K562 (cell line): ENCODE measurements at regions not wholly inside any gene's neighbourhood (a gene's known extent, or its start where the extent isn't known, plus 50 kb on each side); places are given as distances from the start of the nearest gene placed in this dataset.

Experiments
- ATAC-seq: fragments of 200-7000 bp; cut with Tn5 transposase; 3 replicates; pipeline ENCODE4 v1.9.1; 2020; ENCODE audit warnings: moderate library complexity
- BruUV-seq: library from RNA; stranded (reverse); fragments of 400-500 nt; replicated peaks from 2 replicates; lab custom pipeline; 2021; lab: Mats Ljungman, UMichigan
- CTCF ChIA-PET: fragments of 300-600 bp; formaldehyde crosslinking; extraction: SDS; loops from one replicate; lab custom pipeline; 2021; ENCODE audit warnings: low intra/inter-chr PET ratio; lab: Yijun Ruan, JAX
- POLR2A ChIA-PET: fragments of 300-600, 350-650 bp; sonication (Branson Sonifier 250); formaldehyde crosslinking; extraction: SDS; loops from one replicate; lab custom pipeline; 2021; ENCODE audit warnings: antibody characterized with exemption, inconsistent platforms; lab: Yijun Ruan, JAX
- DNase-seq, 4 experiments: peaks; one replicate each; pipeline versions ENCODE4 v3.0.0 to v3.0.0-alpha.2; 2011 to 2018; ENCODE audit warnings: low spot score in 3 of 4, mixed read lengths in 3 of 4; ENCODE audit errors: extremely low read depth in 1 of 4
- FAIRE-seq: peaks from 2 replicates; lab custom pipeline; 2011; peaks lifted over from hg19 to GRCh38; lab: Jason Lieb, UNC
- H2AFZ ChIP-seq: 2 replicates; pipeline ENCODE4 v1.6.0; 2011; ENCODE audit warnings: low read depth, low read length, control low read depth, inconsistent platforms
- H3K27ac ChIP-seq: fragments of 200-600 bp; 3 replicates; pipeline ENCODE4 v1.8.0; 2011; ENCODE audit warnings: low read depth, mild to moderate bottlenecking, control low read depth, inconsistent platforms, low read length, moderate library complexity, mixed read lengths; ENCODE audit errors: extremely low read depth
- H3K27me3 ChIP-seq, 2 experiments: fragments of 300-600 bp in 1 of 2; 2 replicates in 1 of 2; 3 replicates in 1 of 2; pipeline versions ENCODE4 v1.6.0 to v1.8.0; 2011; ENCODE audit warnings: inconsistent platforms in 2 of 2, low read length in 2 of 2, mild to moderate bottlenecking in 1 of 2, mixed read lengths in 1 of 2, moderate library complexity in 1 of 2; ENCODE audit not compliant: control insufficient read depth in 2 of 2, insufficient read depth in 2 of 2
- H3K36me3 ChIP-seq: fragments of 300-600 bp; 3 replicates; pipeline ENCODE4 v1.8.0; 2011; ENCODE audit warnings: mild to moderate bottlenecking, low read length, inconsistent platforms; ENCODE audit not compliant: control insufficient read depth, insufficient read depth
- H3K4me1 ChIP-seq, 2 experiments: fragments of 200-600 bp in 1 of 2; replicated peaks in 1 of 2; 2 replicates in 1 of 2; 3 replicates in 1 of 2; pipeline versions ENCODE4 v1.5.1 to v1.8.0; 2011; ENCODE audit warnings: inconsistent platforms in 2 of 2, low read length in 2 of 2, mild to moderate bottlenecking in 1 of 2, mixed read lengths in 1 of 2, moderate library complexity in 1 of 2; ENCODE audit not compliant: control insufficient read depth in 2 of 2, insufficient read depth in 2 of 2
- H3K4me2 ChIP-seq: 2 replicates; pipeline ENCODE4 v1.6.1; 2011; ENCODE audit warnings: low read length, control low read depth, inconsistent platforms, mixed read lengths; ENCODE audit not compliant: insufficient read depth
- H3K4me3 ChIP-seq: fragments of 200-600 bp; sonication (generic), shearing (Covaris generic); 2 replicates; pipeline ENCODE4 v1.5.1; 2016; ENCODE audit warnings: control low read depth, inconsistent platforms
- H3K79me2 ChIP-seq: fragments of 200-600 bp; 3 replicates; pipeline ENCODE4 v1.8.0; 2011; ENCODE audit warnings: low read length, inconsistent platforms; ENCODE audit not compliant: control insufficient read depth, insufficient read depth
- H3K9ac ChIP-seq, 2 experiments: 2 replicates each; pipeline versions ENCODE4 v1.6.0 to v1.6.1; 2011; ENCODE audit warnings: low read depth in 2 of 2, low read length in 2 of 2, control low read depth in 1 of 2, inconsistent platforms in 1 of 2, mild to moderate bottlenecking in 1 of 2, mixed read lengths in 1 of 2; ENCODE audit not compliant: insufficient read depth in 1 of 2
- H3K9me1 ChIP-seq: one replicate; pipeline ENCODE4 v1.6.0; 2011; ENCODE audit warnings: inconsistent platforms, mild to moderate bottlenecking, low read length, moderate library complexity; ENCODE audit not compliant: control insufficient read depth, insufficient read depth
- H3K9me3 ChIP-seq: replicated peaks from 2 replicates; pipeline ENCODE4 v1.5.1; 2011; ENCODE audit warnings: low read depth, low read length, inconsistent platforms; ENCODE audit not compliant: control insufficient read depth, insufficient read depth
- H4K20me1 ChIP-seq: replicated peaks from 2 replicates; pipeline ENCODE4 v1.6.1; 2011; ENCODE audit warnings: low read length, inconsistent platforms, mixed read lengths; ENCODE audit not compliant: control insufficient read depth, insufficient read depth
- ASH1L ChIP-seq: fragments of 450-650 bp; IDR thresholded peaks from 2 replicates; pipeline ENCODE4 v1.6.1; 2018; ENCODE audit warnings: borderline replicate concordance, mild to moderate bottlenecking, low read depth; ENCODE audit not compliant: partially characterized antibody
- CBFA2T2 ChIP-seq: fragments of 450-650 bp; conservative IDR thresholded peaks from 2 replicates; pipeline ENCODE4 v1.6.1; 2017; ENCODE audit warnings: mild to moderate bottlenecking
- CC2D1A ChIP-seq: fragments of 450-650 bp; IDR thresholded peaks from 2 replicates; pipeline ENCODE4 v1.6.1; 2017; ENCODE audit warnings: mild to moderate bottlenecking
- DMBX1 ChIP-seq: fragments of 250-450 bp; sonication (Bioruptor Pico); IDR thresholded peaks from 2 replicates; pipeline ENCODE4 v1.8.0; 2022; ENCODE audit warnings: inconsistent platforms, mild to moderate bottlenecking, moderate library complexity, borderline replicate concordance
- FOXP4 ChIP-seq: sonication (generic); formaldehyde crosslinking; IDR thresholded peaks from 2 replicates; pipeline ENCODE4 v1.8.0; 2022; ENCODE audit warnings: mild to moderate bottlenecking, missing genetic modification reagents, borderline replicate concordance
- GABPB1 ChIP-seq: sonication (generic); formaldehyde crosslinking; IDR thresholded peaks from 2 replicates; pipeline ENCODE4 v1.8.0; 2022; ENCODE audit warnings: mild to moderate bottlenecking, missing genetic modification reagents
- KDM4B ChIP-seq, 2 experiments: fragments of 450-650 bp in 1 of 2; sonication (generic) in 1 of 2; IDR thresholded peaks; 2 replicates each; pipeline ENCODE4 v1.6.1; 2016 to 2017; ENCODE audit warnings: borderline replicate concordance in 2 of 2, antibody characterized with exemption in 1 of 2, low read depth in 1 of 2, mild to moderate bottlenecking in 1 of 2
- MCM2 ChIP-seq: fragments of 450-650 bp; IDR thresholded peaks from 2 replicates; pipeline ENCODE4 v1.6.1; 2017; ENCODE audit warnings: low read depth, mild to moderate bottlenecking
- PML ChIP-seq: IDR thresholded peaks from 2 replicates; pipeline ENCODE4 v1.6.1; 2012; ENCODE audit warnings: low read length, inconsistent platforms
- RUNX1 ChIP-seq: sonication (generic); IDR thresholded peaks from 2 replicates; pipeline ENCODE4 v1.6.1; 2016; ENCODE audit warnings: antibody characterized with exemption, low read depth
- SRSF7 ChIP-seq: fragments of 200-400 bp; formaldehyde crosslinking; optimal IDR thresholded peaks from 2 replicates; pipeline ENCODE3; 2017; ENCODE audit warnings: mild to moderate bottlenecking, low read depth, low read length
- TGIF2 ChIP-seq: sonication (generic); formaldehyde crosslinking; IDR thresholded peaks from 2 replicates; pipeline ENCODE4 v1.8.1; 2022; ENCODE audit warnings: mild to moderate bottlenecking, missing genetic modification reagents, moderate library complexity
- VEZF1 ChIP-seq: fragments of 200-800 bp; sonication (Bioruptor generic); IDR thresholded peaks from 2 replicates; pipeline ENCODE4 v1.6.1; 2017; ENCODE audit warnings: missing genetic modification characterization, missing compliant biosample characterization
- ZNF766 ChIP-seq: fragments of 200-800 bp; sonication (Bioruptor generic); conservative IDR thresholded peaks from 2 replicates; pipeline ENCODE4 v1.6.1; 2016; ENCODE audit warnings: missing genetic modification characterization, missing compliant biosample characterization
- WGBS: fragments of 100-300 bp; shearing (Covaris generic); methylation state at CpG from one replicate; pipeline ENCODE4 v1.1.6; 2016; ENCODE audit warnings: low coverage, mixed read lengths; ENCODE audit not compliant: insufficient coverage; ENCODE audit errors: missing lambda C conversion rate; 5-methylcytosine and 5-hydroxymethylcytosine counted together
- in situ Hi-C: fragments of 300-500 bp; cut with MboI; formaldehyde crosslinking; loops from 4 replicates; pipeline ENCODE4 v1.15.0; 2018; ENCODE audit warnings: inconsistent platforms, mixed read lengths
- intact Hi-C: fragments of 100-400 bp; cut with micrococcal nuclease; formaldehyde crosslinking; loops from 2 replicates; pipeline ENCODE4 v1.14.2; 2022

- TF ChIP-seq FOXP4 (no peak), VEZF1 (CRISPR knock-in tag) (no peak), GABPB1 (CRISPR knock-in tag) (no peak), DMBX1 (CRISPR knock-in tag) (no peak), ASH1L (no peak)
These were observed 152.7 kb upstream of the SHH start (continued) for GRCh38 chr7:155965010-155965409.

GRCh38 chr7:155964543-155964942, 152.3 kb upstream of the SHH start:
- no peaks in the 10 kb centered on the region for H3K36me3 ChIP-seq
- CTCF ChIA-PET, result no interaction called here
- no peak overlapping the region for H3K4me3 ChIP-seq
- H3K9ac ChIP-seq, result no peak overlapping the region
- intact Hi-C loops (no loop called here), in situ Hi-C loops (no loop called here)
- no peak for DNase-seq
- FAIRE-seq, result no peak
- BruUV-seq, result no TSS peak
- 0% methylated on average over 9 of the region's 9 CpGs for WGBS
- no peak for TF ChIP-seq MCM2
- no peak for TF ChIP-seq ZNF766 (CRISPR knock-in tag)
- TF ChIP-seq PML, result no peak
- no peak for TF ChIP-seq TGIF2 (CRISPR knock-in tag)
- TF ChIP-seq RUNX1, result no peak
- no peak for TF ChIP-seq CC2D1A
- no peak for TF ChIP-seq CBFA2T2
- TF ChIP-seq SRSF7, result no peak
- TF ChIP-seq KDM4B (IDR thresholded peaks at IDR 0.05; ENCODE audit: borderline replicate concordance in 2 of 2, low read depth in 1 of 2), result no peak
- H3K27me3 ChIP-seq, result peaks cover 30 to 61% of the 10 kb centered on the region in 2 experiments
- H3K4me2 ChIP-seq, result no peak overlapping the region
- H3K79me2 ChIP-seq, result no peaks in the 10 kb centered on the region
- H3K27ac ChIP-seq, result no peak overlapping the region
- no peaks in the 10 kb centered on the region for H3K9me1 ChIP-seq
- no peak overlapping the region for H2AFZ ChIP-seq
- peaks cover 0 to 6% of the 10 kb centered on the region in 2 experiments; a peak in 2 of 5 replicates for H3K4me1 ChIP-seq
- peaks cover 6% of the 10 kb centered on the region; the same call in 1 of the 2 replicates for H4K20me1 ChIP-seq
- POLR2A ChIA-PET, result interaction anchor here (0.6 kb wide), 1 partner anchor 26 kb away, joined by 3 read pairs; no protein-coding TSS in a partner anchor
- no peaks in the 10 kb centered on the region for H3K9me3 ChIP-seq
- peak; percentile 55 for ATAC-seq
